HCT116 (cell line): ENCODE measurements at regions not wholly inside any gene's neighbourhood (a gene's known extent, or its start where the extent isn't known, plus 50 kb on each side); places are given as distances from the start of the nearest gene placed in this dataset.

Experiments used
- CEBPB ChIP-seq: IDR thresholded peaks from 2 replicates; pipeline ENCODE4 v1.6.1; 2012; ENCODE audit warnings: low read depth
- YY1 ChIP-seq: IDR thresholded peaks from 2 replicates; pipeline ENCODE4 v1.6.1; 2011; ENCODE audit warnings: low read length, low read depth, moderate library complexity, mild to moderate bottlenecking; ENCODE audit not compliant: insufficient replicate concordance; ENCODE audit errors: extremely low read depth
- TF ChIP-seq, protein P1 (sequence below), 3 experiments: fragments of 200-600 bp in 1 of 3; sonication (generic) in 1 of 3; IDR thresholded peaks in 2 of 3; conservative IDR thresholded peaks in 1 of 3; 2 replicates each; pipeline ENCODE4 v1.5.1; 2012 to 2017; ENCODE audit warnings: low read depth in 2 of 3, low read length in 2 of 3, antibody characterized with exemption in 1 of 3, borderline replicate concordance in 1 of 3, control low read depth in 1 of 3, mild to moderate bottlenecking in 1 of 3, mixed read lengths in 1 of 3, mixed run types in 1 of 3, moderate library complexity in 1 of 3; ENCODE audit not compliant: insufficient read depth in 1 of 3
- TF ChIP-seq, protein P2 (sequence below): IDR thresholded peaks from 2 replicates; pipeline ENCODE4 v1.6.1; 2011; ENCODE audit warnings: mild to moderate bottlenecking, low read length, moderate library complexity; ENCODE audit not compliant: insufficient replicate concordance; ENCODE audit errors: extremely low read depth

DNA sequence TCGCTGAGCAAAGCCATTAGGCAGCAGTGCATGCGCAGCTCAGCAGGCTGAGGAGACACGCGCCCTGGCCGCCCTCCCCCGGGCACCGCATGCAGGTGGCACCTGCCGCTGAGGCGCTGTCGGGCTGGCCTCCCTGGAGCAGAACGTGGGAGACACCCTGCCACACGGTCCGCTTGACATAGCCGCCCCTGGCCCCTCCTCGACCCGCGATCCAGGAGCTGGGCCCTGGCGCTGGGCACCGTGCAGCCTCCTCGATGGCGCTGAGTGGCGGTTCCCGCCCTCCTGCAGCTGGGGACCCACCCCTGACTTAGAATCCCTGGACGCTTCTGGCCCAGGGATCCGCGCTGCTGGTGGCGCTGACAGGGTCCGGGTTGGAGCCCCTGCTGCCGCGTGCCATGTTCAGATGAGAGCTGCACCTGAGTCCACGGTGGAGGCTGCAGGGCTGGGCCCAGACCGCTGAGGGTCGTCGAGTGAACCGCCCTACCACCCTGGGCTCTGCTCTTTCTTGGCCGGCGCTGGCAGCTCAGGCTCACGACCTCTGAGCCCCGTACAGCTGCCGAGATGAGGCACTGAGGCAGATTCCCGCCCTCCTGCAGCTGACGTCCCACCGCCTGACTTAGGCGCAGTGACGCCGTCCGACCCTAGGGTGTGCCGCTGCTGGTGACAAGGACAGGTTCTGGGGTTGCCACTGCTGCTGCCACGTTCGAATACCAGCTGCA, 116.8 kb downstream of the OR13A1 start:
- TF ChIP-seq, protein P1, sequence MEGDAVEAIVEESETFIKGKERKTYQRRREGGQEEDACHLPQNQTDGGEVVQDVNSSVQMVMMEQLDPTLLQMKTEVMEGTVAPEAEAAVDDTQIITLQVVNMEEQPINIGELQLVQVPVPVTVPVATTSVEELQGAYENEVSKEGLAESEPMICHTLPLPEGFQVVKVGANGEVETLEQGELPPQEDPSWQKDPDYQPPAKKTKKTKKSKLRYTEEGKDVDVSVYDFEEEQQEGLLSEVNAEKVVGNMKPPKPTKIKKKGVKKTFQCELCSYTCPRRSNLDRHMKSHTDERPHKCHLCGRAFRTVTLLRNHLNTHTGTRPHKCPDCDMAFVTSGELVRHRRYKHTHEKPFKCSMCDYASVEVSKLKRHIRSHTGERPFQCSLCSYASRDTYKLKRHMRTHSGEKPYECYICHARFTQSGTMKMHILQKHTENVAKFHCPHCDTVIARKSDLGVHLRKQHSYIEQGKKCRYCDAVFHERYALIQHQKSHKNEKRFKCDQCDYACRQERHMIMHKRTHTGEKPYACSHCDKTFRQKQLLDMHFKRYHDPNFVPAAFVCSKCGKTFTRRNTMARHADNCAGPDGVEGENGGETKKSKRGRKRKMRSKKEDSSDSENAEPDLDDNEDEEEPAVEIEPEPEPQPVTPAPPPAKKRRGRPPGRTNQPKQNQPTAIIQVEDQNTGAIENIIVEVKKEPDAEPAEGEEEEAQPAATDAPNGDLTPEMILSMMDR (IDR thresholded peaks at IDR 0.05 in 2 of 3, conservative IDR thresholded peaks at IDR 0.05 in 1 of 3; ENCODE audit: borderline replicate concordance in 1 of 3, insufficient read depth in 1 of 3, low read depth in 2 of 3, low read length in 2 of 3): no peak
- TF ChIP-seq CEBPB (no peak), YY1 (no peak)
- TF ChIP-seq, protein P2, sequence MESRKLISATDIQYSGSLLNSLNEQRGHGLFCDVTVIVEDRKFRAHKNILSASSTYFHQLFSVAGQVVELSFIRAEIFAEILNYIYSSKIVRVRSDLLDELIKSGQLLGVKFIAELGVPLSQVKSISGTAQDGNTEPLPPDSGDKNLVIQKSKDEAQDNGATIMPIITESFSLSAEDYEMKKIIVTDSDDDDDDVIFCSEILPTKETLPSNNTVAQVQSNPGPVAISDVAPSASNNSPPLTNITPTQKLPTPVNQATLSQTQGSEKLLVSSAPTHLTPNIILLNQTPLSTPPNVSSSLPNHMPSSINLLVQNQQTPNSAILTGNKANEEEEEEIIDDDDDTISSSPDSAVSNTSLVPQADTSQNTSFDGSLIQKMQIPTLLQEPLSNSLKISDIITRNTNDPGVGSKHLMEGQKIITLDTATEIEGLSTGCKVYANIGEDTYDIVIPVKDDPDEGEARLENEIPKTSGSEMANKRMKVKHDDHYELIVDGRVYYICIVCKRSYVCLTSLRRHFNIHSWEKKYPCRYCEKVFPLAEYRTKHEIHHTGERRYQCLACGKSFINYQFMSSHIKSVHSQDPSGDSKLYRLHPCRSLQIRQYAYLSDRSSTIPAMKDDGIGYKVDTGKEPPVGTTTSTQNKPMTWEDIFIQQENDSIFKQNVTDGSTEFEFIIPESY: no peak
